Stomach (tissue), 8 donors: ENCODE measurements at regions not wholly inside any gene's neighbourhood (a gene's known extent, or its start where the extent isn't known, plus 50 kb on each side); places are given as distances from the start of the nearest gene placed in this dataset.

Experiments
- DNase-seq, 2 donors: peaks; one replicate each; pipeline versions ENCODE4 v3.0.0 to v3.0.0-alpha.2; 2013 to 2019
- H3K27ac ChIP-seq, 5 donors: fragments of 200-600 bp in 4 of 5; sonication (generic) in 4 of 5; one replicate each; pipeline ENCODE4 v1.5.1; 2013 to 2019; ENCODE audit warnings: mild to moderate bottlenecking in 1 of 5, moderate library complexity in 1 of 5
- H3K27me3 ChIP-seq, 3 donors: fragments of 200-600 bp; sonication (generic); one replicate each; pipeline ENCODE4 v1.5.1; 2017 to 2019; ENCODE audit warnings: mixed run types in 1 of 3
- H3K36me3 ChIP-seq, 4 donors: fragments of 200-600 bp; sonication (generic); 1 replicate in 3 of 4; 2 replicates in 1 of 4; pipeline ENCODE4 v1.5.1; 2016 to 2019
- H3K4me1 ChIP-seq, 4 donors: fragments of 200-600 bp; sonication (generic); one replicate each; pipeline ENCODE4 v1.5.1; 2016 to 2019
- H3K4me3 ChIP-seq, 4 donors: fragments of 200-600 bp; sonication (generic) in 3 of 4; one replicate each; pipeline ENCODE4 v1.5.1; 2016 to 2019; ENCODE audit warnings: mild to moderate bottlenecking in 1 of 4
- H3K9me3 ChIP-seq, 4 donors: fragments of 200-600 bp; sonication (generic); one replicate each; pipeline ENCODE4 v1.5.1; 2016 to 2019
- CTCF ChIP-seq, 7 experiments: fragments of 450-650 bp in 4 of 7; fragments of 200-600 bp in 3 of 7; sonication (generic) in 3 of 7; IDR thresholded peaks; one replicate each; pipeline ENCODE4 v1.5.1; 2016 to 2019; ENCODE audit warnings: antibody characterized with exemption in 7 of 7, control low read depth in 2 of 7, mild to moderate bottlenecking in 1 of 7
- EP300 ChIP-seq: sonication (generic); formaldehyde crosslinking; IDR thresholded peaks from one replicate; pipeline ENCODE4 v1.6.1; 2017; ENCODE audit warnings: antibody characterized with exemption
- POLR2A ChIP-seq, 4 donors: fragments of 450-650 bp; IDR thresholded peaks; one replicate each; pipeline ENCODE4 v1.6.1; 2016; ENCODE audit warnings: antibody characterized with exemption in 4 of 4, control low read depth in 2 of 4, mild to moderate bottlenecking in 1 of 4, moderate library complexity in 1 of 4
- POLR2AphosphoS5 ChIP-seq, 3 donors: sonication (generic); formaldehyde crosslinking; IDR thresholded peaks; one replicate each; pipeline ENCODE4 v1.6.1; 2016; ENCODE audit warnings: antibody characterized with exemption in 3 of 3
- WGBS, 5 donors: extraction: QIAGEN DNeasy Blood & Tissue Kit in 3 of 5; methylation state at CpG; one replicate each; pipeline versions ENCODE4 v1.1.5 to v1.1.7; 2013 to 2018; 5-methylcytosine and 5-hydroxymethylcytosine counted together
- intact Hi-C: fragments of 100-400 bp; cut with DNase I; formaldehyde crosslinking; loops from one replicate; pipeline ENCODE4 v1.15.1; 2023; ENCODE audit warnings: low total_unique reads
- donor health status: healthy with polysubstance abuse.
- donor health status: Bipolar disorder and iron deficiency.
- donor health status: healthy.

GRCh38 chr12:46580445-46580844 lies 207.9 kb upstream of the SLC38A2 start:
- Histone ChIP-seq H3K4me1 (peaks cover under 1 to 1% (median 1%) of the 10 kb centered on the region in 4 donors), H3K36me3 (no peaks in the 10 kb centered on the region), H3K27me3 (no peaks in the 10 kb centered on the region), H3K4me3 (no peak overlapping the region), H3K27ac (no peak overlapping the region), H3K9me3 (peaks cover 0 to 14% (median 10%) of the 10 kb centered on the region in 4 donors)
- no peak for DNase-seq
- no peak for TF ChIP-seq POLR2A (IDR thresholded peaks at IDR 0.05)
- no peak for TF ChIP-seq CTCF (IDR thresholded peaks at IDR 0.05)
- TF ChIP-seq POLR2AphosphoS5 (IDR thresholded peaks at IDR 0.05): no peak
- TF ChIP-seq EP300: no peak
- 90 to 100% (median 98%) methylated on average over 1 of the region's 1 CpG for WGBS, 5 donors
- intact Hi-C loops: no loop called here

GRCh38 chr12:46579474-46579873 lies 206.9 kb upstream of the SLC38A2 start:
- H3K36me3 ChIP-seq: no peaks in the 10 kb centered on the region
- TF ChIP-seq POLR2A (IDR thresholded peaks at IDR 0.05) (no peak), POLR2AphosphoS5 (IDR thresholded peaks at IDR 0.05) (no peak), EP300 (no peak)

GRCh38 chr12:46578190-46578982 lies 205.8 kb upstream of the SLC38A2 start:
- peaks cover 0 to under 1% (median 0%) of the 10 kb centered on the region in 4 donors for H3K9me3 ChIP-seq
- H3K27me3 ChIP-seq: no peaks in the 10 kb centered on the region
- H3K27ac ChIP-seq: peak overlapping the region in 1 of 5 donors; percentile 3
- no peak overlapping the region for H3K4me3 ChIP-seq
- WGBS, 5 donors: 74 to 88% (median 85%) methylated on average over 4 of the region's 4 CpGs
- H3K4me1 ChIP-seq: peaks cover 0 to 9% (median 0%) of the 10 kb centered on the region in 4 donors
- intact Hi-C loops: no loop called here
- no peak for DNase-seq
- TF ChIP-seq CTCF (IDR thresholded peaks at IDR 0.05) (no peak), POLR2A (IDR thresholded peaks at IDR 0.05) (no peak), EP300 (no peak), POLR2AphosphoS5 (IDR thresholded peaks at IDR 0.05) (no peak)
- H3K36me3 ChIP-seq: no peaks in the 10 kb centered on the region

More at GRCh38 chr12:46579474-46579873, 206.9 kb upstream of the SLC38A2 start:
- H3K4me1 ChIP-seq: peaks cover 0 to 5% (median 0%) of the 10 kb centered on the region in 4 donors
- H3K4me3 ChIP-seq: no peak overlapping the region
- H3K27ac ChIP-seq: no peak overlapping the region
- H3K27me3 ChIP-seq: no peaks in the 10 kb centered on the region
- peak in 1 of 2 donors; percentile 33 for DNase-seq
- H3K9me3 ChIP-seq: peaks cover 0 to 11% (median 8%) of the 10 kb centered on the region in 4 donors
- intact Hi-C loops: no loop called here

- Histone ChIP-seq H3K4me1 (peaks cover 0 to 9% (median 0%) of the 10 kb centered on the region in 4 donors), H3K27me3 (no peaks in the 10 kb centered on the region), H3K27ac (no peak overlapping the region), H3K9me3 (no peaks in the 10 kb centered on the region), H3K4me3 (no peak overlapping the region), H3K36me3 (no peaks in the 10 kb centered on the region)
- intact Hi-C loops: no loop called here
- DNase-seq: no peak
- 81 to 93% (median 92%) methylated on average over 5 of the region's 5 CpGs for WGBS, 5 donors
- TF ChIP-seq CTCF (IDR thresholded peaks at IDR 0.05) (no peak), POLR2AphosphoS5 (IDR thresholded peaks at IDR 0.05) (no peak), EP300 (no peak), POLR2A (IDR thresholded peaks at IDR 0.05) (no peak)
These were observed 204.6 kb upstream of the SLC38A2 start for GRCh38 chr12:46577063-46577776.
